Glomerular visceral epithelial cell (primary cell): ENCODE measurements at regions not wholly inside any gene's neighbourhood (a gene's known extent, or its start where the extent isn't known, plus 50 kb on each side); places are given as distances from the start of the nearest gene placed in this dataset.
A peak's percentile ranks its signal among the peaks of the same experiment; 100 is the strongest.

Experiments
- DNase-seq: peaks from one replicate; pipeline ENCODE4 v3.0.0-alpha.2; 2016; ENCODE audit errors: extremely low spot score

GRCh38 chr20:22466447-22467171, 117.8 kb downstream of the FOXA2 start:
- DNase-seq, result no peak

GRCh38 chr20:22465622-22466446, 118.5 kb downstream of the FOXA2 start:
- no peak for DNase-seq

- DNase-seq, result no peak
Observed at GRCh38 chr20:22464312-22465003, 119.9 kb downstream of the FOXA2 start.

DNA sequence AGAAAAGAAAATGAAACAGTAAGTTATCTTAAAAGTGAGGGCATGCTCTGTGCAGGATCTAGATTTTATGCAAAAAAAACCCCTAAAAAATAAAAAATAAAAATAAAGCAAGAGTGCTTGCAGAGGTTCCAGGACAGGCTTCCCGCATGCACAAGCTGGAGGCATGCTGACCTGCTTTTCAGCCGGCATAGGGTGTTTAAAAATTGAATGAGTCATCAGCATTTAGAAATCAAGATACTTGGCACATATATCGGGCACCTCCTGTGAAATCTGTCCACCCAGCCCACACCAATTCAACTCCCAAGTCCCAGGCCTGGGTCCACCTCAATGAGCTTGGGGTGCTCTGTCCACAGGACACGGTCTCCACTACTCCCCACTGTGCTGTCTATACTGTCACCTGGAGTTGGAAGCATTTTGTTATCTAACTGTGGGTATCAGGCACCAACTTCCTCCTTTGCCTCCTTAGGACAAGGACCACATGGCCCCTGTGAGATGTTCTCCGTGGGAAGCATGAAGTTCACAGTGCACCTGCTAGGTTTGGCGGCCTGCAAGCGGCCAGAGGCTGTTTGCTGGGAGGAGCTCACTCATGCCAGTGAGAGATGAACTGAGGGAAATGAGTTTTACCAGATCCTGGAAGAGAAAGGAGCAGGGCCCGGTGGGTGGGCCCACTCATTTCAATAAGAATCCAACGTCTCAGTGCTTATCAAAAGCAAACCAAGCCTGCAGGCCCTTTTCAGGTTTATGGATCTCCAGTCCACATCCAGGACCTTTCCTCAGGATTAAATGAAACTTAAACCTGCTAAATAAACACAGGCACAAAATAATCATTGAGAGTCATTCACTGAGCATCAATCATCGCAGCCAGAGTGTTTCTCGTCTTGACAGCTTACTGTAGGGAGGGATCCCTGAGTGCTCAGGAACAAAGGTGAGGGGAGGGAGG, 121.1 kb downstream of the FOXA2 start:
- DNase-seq, result no peak

- DNase-seq, result no peak
Observed at GRCh38 chr20:22460803-22461202, 123.6 kb downstream of the FOXA2 start.

GRCh38 chr20:22460231-22460630, 124.1 kb downstream of the FOXA2 start:
- no peak for DNase-seq

GRCh38 chr20:22459754-22460153, 124.6 kb downstream of the FOXA2 start:
- no peak for DNase-seq

DNA sequence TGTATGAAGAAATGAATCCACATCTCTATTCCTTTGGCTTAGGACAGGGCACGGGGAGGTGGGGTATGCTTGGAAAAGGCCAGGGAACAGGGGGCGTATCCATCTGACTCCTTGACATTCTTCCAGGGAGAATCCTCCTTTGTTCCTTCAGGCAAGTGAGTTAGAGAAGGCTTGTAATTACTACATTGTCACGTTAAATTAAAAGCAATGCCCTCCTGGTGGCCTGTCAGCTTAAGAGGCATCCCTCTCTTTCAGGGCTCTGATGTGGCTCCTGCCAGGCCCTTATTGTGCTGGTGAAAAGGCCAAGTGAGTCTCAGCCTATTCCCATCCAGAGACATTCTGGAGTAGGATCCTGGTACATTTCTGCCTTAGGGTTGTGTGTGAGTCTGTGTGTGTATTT, 128.3 kb downstream of the FOXA2 start:
- no peak for DNase-seq

DNA sequence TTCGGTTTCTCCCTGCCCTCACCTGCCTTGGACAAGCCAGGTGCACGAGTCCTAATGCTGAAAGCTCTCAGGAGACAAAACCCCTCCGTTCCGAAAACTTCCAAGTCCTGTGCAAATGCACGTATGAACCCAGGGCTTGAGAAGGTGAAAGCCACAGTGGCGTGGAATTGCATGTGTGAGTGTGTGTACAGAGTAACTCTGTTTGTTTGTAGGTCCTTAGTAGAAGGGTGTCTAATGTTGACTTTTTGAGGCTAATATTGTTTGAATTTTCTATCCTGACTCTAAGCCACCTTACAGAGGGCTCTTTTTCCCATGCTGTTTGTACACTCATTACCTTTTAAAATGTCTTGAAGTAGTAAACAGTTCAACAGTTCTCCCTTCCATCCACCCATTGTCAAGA, 129.1 kb downstream of the FOXA2 start:
- no peak for DNase-seq

DNA sequence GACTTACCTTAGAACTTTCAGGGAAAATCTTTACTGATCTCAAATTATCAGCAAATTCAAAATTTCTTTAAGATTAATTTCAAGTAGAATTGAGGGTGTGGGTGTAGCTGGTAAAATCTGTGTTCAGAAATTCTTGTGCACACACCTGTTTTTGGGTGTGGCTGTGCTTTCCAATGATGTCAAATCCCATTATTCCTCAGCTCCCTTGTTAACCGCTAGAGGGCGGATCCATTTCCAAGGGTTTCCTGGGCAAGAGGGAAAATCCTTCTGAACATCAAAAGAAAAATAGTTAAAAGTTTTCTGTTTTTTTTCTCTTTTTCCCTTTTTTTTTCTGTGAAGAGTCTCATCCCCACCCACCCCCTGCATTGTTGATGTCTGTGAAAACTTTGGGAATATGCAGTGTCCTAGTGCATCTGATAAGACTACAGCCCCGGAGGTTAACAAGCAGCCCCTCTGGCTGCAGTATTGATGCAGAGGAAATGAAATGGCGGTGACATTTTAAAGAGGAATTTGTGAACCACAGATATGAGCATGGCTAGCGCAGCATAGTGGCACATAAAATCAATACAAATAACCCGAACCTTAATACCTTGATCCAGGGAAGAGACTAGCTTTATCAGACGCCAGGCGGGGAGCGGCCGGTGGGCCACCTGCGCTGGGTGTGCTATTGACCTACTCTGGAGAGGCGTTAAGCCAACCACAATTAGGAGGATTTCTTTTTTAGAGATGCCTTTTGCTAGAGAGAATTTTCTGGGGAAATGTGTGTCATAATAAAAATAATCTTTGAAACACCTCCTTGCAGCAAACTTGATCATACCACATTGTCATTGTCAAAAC, 130.9 kb downstream of the FOXA2 start:
- peak; percentile 35 for DNase-seq

- no peak for DNase-seq
Observed at GRCh38 chr20:22452442-22453011, 131.8 kb downstream of the FOXA2 start.

- DNase-seq, result no peak
Observed at GRCh38 chr20:22450537-22450936, 133.8 kb downstream of the FOXA2 start.

GRCh38 chr20:22449188-22449973, 135.0 kb downstream of the FOXA2 start:
- DNase-seq, result peak; percentile 30

GRCh38 chr20:22447447-22447778, 137.0 kb downstream of the FOXA2 start:
- no peak for DNase-seq

GRCh38 chr20:22446613-22447446, 137.5 kb downstream of the FOXA2 start:
- DNase-seq, result no peak

- no peak for DNase-seq
Observed at GRCh38 chr20:22442318-22442717, 142.1 kb downstream of the FOXA2 start.

- no peak for DNase-seq
Observed at GRCh38 chr20:22438926-22439325, 145.4 kb downstream of the FOXA2 start.

DNA sequence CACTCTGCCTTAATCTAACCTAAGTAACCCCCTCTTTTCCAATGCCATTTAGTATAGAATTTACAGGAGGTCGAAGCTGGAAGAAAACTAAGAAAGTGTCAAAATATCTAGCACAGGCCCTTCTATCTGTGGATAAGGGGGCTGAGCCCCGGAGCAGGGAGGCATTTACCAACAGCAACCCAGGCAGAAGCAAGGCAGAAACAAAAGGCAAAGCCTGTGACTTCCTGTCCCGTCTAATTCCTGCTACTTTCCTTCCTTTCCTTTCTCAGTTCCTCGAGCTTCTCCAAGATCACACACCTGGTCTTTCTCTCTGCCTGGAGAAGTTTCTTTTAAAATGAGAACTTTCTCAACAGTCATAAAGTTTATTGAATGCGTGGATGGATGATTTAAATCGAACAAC, 146.0 kb downstream of the FOXA2 start:
- no peak for DNase-seq

DNA sequence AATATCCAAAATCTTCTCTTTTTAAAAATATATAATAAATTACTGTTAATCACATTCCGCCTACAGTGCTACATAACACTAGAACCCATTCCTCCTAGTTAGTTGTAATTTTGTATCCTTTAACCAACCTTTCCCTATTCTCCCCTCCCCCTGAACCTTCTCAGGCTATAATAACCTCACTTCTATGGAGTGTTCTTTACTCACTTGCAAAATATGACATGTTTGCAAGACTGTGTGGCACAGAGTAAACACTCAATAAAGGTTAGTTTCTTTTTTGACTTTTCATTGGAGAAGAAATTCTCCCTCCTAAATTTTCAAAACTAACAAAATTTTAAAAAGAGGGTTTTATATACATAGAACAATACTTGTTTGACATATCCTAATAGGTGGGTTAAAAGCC, 147.0 kb downstream of the FOXA2 start:
- DNase-seq, result no peak
